ENCODE measurements at regions not wholly inside any gene's neighbourhood (a gene's known extent, or its start where the extent isn't known, plus 50 kb on each side); places are given as distances from the start of the nearest gene placed in this dataset.

- DNase-seq: no peak
Observed at GRCh38 chr6:170160031-170160627, 130.7 kb downstream of the DLL1 start.

GRCh38 chr6:170159022-170159965, 131.6 kb downstream of the DLL1 start:
- no peak for DNase-seq

GRCh38 chr6:170158296-170159021, 132.4 kb downstream of the DLL1 start:
- DNase-seq: no peak

DNA sequence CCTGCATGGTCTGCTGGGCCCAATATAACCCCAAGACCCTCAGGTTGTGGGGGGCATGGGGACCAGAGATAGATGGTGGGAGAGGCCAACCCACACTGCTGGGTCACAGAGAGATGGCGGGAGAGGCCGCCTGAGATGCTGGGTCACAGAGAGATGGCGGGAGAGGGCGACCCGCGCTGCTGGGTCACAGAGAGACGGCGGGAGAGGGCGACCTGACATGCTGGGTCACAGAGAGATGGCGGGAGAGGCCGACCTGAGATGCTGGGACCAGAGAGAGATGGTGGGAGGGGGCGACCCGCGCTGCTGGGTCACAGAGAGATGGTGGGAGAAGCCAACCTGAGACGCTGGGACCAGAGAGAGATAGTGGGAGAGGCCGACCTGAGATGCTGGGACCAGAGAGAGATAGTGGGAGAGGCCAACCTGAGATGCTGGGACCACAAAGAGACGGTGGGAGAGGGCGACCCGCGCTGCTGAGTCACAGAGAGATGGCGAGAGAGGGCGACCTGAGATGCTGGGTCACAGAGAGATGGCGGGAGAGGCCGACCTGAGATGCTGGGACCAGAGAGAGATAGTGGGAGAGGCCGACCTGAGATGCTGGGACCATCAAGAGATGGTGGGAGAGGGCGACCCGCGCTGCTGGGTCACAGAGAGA, 133.2 kb downstream of the DLL1 start:
- DNase-seq: no peak

DNA sequence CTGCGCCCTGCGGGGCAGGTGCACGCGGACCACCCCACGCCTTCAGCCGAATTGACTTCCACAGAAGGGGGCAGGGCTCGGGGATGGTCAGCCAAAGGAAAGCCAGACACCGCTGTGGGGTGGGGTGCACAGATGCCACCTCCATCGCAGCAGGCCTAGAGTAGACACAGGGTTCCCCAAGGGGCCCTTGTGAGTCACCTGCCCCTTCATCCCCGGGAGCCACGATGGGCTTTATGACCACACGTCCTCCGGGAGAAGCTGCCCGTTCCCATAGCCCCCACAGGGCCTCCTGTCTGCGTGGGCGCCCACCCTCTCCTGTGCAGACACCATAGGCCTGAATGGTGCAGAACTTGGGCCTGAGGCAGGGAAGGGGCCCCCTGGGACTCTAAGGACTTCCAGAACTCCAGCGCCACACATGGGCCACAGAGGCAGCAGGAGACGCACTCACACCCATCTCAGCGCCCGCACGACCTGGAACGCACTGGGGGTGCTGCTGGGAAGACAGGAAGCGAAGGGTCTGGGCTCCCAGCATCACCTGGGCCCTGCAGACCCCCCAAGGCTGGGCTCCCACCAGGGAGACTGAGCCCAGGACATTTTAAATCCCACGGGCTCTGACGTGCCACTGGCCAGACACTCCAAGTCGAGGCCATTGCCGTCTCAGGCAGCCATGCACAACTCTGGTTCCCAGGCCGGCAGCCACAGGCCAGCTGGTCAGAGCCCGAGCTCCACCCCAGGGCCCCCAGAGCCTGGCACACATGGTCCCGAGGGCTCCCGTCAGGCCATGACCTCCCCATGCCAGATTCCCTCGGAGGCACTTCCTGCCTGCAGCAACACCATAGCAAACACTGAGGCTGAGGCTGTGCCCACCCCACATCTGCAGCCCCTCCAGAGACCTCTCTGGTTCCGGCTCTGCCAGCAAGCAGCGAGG, 134.2 kb downstream of the DLL1 start:
- DNase-seq: no peak

GRCh38 chr6:170155464-170156196, 135.2 kb downstream of the DLL1 start:
- no peak for DNase-seq

- no peak for DNase-seq
Observed at GRCh38 chr6:170153436-170154319, 137.2 kb downstream of the DLL1 start.

DNA sequence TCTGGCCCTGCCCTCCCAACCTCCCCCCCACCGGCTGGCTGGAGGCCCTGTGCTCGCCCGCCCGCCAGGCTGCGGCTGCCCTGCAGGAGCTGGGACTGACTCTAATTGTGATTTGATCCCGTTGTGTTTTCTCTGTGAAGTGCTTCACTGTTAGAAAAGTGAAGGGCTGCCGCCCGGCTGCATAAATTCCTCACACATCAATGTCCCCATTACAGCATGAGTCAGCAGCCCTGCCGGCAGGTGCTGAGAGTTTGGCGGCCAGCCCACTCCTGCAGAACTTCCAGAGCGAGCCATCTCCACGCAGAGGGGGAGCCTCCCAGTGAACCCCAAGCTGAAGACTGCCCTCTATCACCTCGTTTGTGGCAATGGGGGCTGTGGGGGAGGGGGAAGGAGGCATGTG, 137.9 kb downstream of the DLL1 start:
- peak in 1 of 2 experiments; percentile 23 for DNase-seq

- no peak for DNase-seq
Observed at GRCh38 chr6:170152124-170152926, 138.6 kb downstream of the DLL1 start.

- DNase-seq: no peak
Observed at GRCh38 chr6:170151804-170152123, 139.1 kb downstream of the DLL1 start.

DNA sequence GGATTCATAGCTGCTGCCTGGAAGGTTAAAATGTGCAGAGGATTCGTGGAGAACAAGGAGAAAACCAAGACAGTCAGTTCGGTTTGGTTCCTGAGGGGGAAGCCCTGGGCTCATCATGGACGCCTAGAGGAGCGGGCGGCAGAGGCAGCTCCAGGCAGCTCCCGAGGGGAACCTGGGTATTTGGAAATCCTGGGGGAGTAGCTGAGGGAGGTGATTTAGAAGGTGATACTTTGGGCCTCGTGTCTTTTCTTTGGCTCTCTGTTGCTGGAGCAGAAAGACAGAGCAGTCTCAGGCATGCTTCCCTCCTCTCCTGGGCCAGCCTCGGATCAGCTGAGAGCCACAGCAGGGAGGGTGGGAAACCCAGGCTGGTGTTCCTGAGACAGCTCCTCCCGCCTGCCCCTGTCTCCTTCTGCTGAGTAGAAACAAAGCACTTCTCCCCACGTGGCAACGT, 139.5 kb downstream of the DLL1 start:
- no peak for DNase-seq

- DNase-seq: no peak
Observed at GRCh38 chr6:170150590-170150945, 140.3 kb downstream of the DLL1 start.

- DNase-seq: no peak
Observed at GRCh38 chr6:170149681-170150589, 140.9 kb downstream of the DLL1 start.

- DNase-seq: no peak
Observed at GRCh38 chr6:170148709-170149470, 142.0 kb downstream of the DLL1 start.

GRCh38 chr6:170147832-170148708, 142.8 kb downstream of the DLL1 start:
- DNase-seq: peak; percentile 23 to 45

DNA sequence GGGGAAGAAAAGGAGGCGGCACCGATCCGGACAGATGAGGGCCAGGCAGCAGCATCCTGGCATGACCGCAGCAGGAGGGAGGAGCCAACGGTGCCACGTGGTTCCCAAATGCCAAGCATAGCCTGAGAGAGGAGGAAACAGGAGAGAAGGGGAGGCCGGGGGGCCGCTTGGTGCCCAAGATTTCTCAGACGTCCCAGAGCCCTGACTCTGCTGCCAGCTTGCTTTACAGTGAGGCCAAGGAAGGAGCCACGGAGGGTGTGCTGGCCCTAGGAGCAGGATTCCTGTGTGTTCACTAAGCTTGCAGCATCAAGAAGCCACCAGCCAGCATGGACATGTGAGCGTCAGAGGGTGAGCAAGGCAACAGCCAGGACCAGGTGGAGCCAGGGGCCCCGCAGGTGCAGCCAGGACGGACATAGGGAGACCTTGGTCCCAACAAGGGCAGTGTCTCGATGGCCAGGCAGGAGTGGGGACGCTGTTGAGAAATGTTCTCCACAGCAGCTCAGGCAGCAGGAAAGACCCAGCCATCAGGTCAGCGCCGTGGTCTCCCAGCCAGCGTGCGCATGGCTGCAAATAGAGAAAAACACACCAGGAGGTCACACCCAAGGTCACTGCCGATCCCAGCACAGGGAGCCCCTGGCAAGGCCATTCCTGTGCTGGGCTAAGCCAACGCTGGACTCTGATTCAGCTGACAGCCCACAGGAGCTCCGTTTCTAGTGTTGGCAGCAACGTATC, 143.7 kb downstream of the DLL1 start:
- DNase-seq: no peak

Data from stimulated activated CD4-positive, alpha-beta T cell treated with anti-CD3 and anti-CD28 coated beads, Interleukin-4, amount 100 ng/mL, for 4 hours (primary cell).